Urothelium cell line (cell line): ENCODE measurements at regions not wholly inside any gene's neighbourhood (a gene's known extent, or its start where the extent isn't known, plus 50 kb on each side); places are given as distances from the start of the nearest gene placed in this dataset.
"Not testable (repeated sequence)": the region's sequence is repeated elsewhere in the genome, so short reads cannot be mapped to it uniquely, and the experiment has no call there.

Experiments used
- DNase-seq: peaks from one replicate; pipeline ENCODE4 v3.0.0; 2011; ENCODE audit warnings: low spot score, mixed read lengths
- FAIRE-seq: peaks from 2 replicates; lab custom pipeline; 2011; peaks lifted over from hg19 to GRCh38; lab: Jason Lieb, UNC

DNA sequence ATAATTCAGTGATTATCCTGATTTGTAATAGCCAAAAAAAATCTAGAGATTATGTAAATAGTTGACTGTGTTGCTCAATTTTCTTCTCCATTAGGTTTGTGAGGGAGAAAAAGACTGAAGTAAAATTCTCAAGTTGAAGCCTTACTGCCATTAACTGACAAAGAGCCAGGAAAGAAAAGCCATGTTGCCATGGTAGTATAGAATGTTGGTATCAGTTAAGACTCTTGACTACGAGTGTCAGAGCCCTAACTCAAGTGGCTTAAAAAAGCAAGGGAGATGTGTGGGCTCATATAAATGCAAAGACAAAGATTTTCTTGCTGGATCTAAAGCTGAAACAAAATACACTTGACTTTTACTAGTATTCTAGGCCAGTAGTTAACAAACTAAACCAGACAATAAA lies 571.7 kb downstream of the KCTD16 start:
- DNase-seq (no peak), FAIRE-seq (no peak)

DNA sequence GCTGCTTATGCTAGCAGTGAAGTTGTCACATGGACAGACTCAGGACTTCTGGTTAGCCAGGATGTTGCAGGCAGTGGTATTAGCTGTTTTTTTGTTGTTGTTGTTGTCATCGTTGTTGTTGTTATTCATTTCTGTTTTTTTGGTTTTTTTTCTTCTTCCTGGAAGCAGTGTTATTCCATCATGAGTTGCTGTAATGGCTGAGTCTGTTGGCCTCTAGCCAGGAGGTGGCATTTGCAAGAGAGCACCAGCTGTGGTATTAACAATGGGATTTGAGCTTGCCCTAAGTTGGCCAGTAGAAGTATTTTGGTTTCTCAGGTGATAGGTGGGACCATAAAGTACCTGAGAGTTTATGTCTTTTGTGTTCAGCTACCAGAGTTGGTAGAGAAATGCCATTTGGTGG lies 561.1 kb downstream of the KCTD16 start:
- no peak for DNase-seq
- no peak for FAIRE-seq

DNA sequence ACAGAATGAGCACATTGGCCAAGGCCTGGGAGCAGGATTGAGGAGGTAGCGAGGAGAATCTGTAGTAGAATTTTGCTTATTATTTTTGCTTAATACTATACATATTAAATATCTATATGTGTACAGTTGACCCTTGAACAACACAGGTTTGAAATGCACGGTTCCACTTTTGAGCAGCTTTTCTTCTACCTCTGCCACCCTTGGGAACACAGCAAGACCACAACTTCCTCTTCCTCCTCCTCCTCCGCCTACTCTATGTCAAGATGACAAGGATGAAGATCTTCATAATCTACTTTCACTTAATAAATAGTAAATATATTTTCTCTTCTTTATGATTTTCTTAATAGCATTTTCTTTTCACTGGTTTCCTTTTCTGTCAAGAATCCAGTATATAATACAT lies 541.4 kb downstream of the KCTD16 start:
- DNase-seq, result no peak

DNA sequence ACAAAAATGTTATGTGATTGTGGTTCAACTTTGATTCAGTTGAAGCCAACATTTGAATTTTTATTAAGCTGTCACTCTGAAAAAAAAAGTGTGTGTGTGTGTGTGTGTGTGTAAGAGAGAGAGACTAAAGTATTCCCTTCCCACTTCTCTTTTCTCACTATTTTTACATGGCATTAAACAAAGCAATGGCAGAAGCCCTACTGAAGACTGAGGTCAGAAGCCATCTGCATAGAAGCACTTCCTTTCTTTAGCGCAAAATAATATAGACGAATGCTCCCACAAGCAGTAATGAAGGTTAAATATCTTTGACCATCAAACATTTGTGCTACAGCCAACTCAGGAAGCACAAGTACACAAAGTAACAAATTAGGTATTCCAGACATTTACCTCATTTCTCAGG lies 540.5 kb downstream of the KCTD16 start:
- no peak for FAIRE-seq

More for the DNA sequence above, 541.4 kb downstream of the KCTD16 start:
- FAIRE-seq, result no peak

DNA sequence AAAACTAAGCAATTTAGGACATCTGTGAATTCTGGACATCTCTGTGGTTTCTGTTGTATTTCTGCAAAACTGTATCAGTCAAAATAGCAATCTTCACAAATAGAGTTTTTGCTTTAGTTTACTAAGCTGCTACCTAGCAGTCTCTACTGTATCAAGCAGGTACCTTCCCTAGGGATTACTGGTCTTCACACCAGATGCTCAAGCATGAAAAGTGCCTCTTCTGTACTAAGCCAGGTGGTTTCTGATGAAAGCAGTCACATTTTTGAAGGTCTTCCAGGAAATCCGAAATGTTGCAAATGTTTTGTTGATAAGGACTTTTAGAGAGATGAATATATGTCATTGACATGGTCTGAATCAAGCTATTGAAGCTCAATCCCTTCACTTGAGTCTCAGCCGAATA lies 540.0 kb downstream of the KCTD16 start:
- no peak for DNase-seq
- FAIRE-seq, result no peak

More for the DNA sequence above, 540.5 kb downstream of the KCTD16 start:
- DNase-seq, result no peak

DNA sequence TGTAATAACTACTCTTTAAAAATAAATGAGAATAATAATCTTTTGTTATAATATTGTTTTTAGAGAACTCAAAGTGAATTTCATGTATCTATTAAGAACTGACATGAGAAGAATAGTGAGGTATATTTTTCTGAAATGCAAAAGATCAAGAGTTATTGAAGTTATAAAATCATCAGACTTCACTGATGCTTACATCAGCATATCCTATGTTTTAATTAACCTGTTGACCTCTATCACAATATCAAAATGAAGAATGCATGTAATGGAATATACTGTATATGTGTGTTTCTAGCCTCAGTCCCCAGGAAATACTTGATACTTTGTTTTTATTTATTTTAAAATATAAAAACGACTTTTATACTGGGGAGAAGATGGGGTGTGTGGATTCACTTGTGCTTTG lies 533.1 kb downstream of the KCTD16 start:
- DNase-seq (no peak), FAIRE-seq (no peak)

DNA sequence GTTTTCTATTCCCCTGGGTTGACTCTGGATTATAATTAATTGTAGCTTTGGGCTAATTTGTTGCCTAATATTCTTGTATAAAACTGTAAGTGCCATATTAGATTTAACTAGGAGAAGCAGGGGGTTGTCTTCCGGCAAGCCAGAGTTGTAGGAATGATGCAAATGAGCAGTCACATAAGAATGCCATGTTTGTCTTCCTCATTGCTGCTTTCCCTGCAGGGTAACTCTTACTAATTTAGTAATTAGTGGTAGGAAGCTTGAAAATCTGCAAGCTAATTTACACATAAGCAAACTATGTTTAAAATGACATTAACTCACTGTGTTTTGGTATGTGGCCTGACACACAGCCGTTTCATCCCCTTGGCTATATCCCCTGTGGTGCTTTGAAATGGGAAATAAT lies 527.8 kb downstream of the KCTD16 start:
- no peak for FAIRE-seq
- no peak for DNase-seq

DNA sequence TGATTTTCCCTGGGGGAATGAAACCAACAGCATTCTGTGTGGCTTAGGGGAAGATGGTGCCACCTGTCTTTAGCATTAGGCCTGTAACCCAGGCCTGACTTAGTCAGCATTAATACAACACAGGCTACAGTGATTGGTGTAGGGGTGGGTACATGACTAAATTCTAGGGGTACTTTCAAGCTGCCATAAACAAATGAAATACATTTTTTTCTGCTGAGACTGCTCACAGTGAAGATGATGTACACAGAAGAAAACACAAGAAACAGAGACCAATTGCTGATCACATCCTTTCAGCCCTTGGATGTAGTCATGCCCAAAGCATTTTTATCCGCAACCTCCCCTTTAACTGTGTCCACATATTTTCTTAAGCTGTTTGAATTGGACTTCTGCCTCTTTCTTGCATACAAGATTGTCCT lies 527.2 kb downstream of the KCTD16 start:
- DNase-seq, result peak; percentile 36
- FAIRE-seq, result no peak

DNA sequence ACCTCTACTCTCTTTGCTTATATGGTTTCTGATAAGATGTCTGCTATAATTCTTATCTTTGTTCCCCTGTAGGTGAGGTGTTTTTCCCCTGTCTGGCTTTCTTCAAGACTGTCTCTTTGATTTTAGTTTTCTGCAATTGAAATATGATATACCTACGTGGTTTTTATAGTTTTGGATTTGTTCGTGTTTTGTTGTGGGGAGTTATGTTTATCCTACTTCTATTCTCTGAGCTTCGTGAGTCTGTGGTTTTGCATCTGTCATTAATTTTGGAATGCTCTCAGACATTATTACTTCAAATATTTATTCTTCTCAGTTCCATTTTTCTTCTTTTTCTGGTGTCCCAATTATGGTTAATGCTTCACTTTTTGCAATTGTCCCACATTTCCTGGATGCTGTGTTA lies 521.3 kb downstream of the KCTD16 start:
- no peak for FAIRE-seq

DNA sequence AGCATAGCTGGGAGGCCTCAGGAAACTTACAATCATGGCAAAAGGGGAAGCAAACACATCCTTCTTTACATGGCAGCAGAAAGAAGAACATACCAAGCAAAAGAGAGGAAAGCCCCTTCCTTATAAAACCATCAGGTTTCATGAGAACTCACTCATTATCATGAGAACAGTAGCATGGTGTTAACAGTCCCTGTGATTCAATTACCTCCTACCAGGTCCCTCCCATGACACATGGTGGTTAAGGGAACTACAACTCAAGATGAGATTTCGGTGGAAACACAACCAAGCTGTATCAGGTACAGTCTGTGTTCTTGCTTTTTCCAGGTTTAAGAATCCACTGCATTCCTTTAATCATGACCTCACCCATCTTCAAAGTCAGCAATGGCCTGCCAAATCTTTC lies 514.2 kb downstream of the KCTD16 start:
- DNase-seq (no peak), FAIRE-seq (no peak)

More for the DNA sequence above, 521.3 kb downstream of the KCTD16 start:
- no peak for DNase-seq

DNA sequence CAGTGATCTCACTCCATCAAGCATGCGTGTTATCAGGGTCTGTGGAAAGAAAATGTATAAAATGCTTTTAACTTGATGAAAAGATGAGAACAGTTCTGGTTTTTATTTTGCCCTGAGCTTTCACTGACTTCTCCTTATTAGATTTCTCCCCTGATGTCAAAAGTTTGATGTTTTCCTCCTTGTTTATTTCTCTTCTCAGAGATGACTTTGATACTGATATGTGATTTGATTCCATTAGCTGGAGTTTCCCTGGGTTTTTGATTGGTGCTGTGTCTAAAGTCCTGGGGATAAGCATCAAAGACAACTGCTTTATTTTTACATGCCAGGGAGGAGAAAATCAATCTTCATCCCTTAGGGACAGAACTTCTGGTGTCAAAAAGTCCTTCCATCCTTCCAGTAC lies 510.0 kb downstream of the KCTD16 start:
- FAIRE-seq, result no peak
- no peak for DNase-seq

DNA sequence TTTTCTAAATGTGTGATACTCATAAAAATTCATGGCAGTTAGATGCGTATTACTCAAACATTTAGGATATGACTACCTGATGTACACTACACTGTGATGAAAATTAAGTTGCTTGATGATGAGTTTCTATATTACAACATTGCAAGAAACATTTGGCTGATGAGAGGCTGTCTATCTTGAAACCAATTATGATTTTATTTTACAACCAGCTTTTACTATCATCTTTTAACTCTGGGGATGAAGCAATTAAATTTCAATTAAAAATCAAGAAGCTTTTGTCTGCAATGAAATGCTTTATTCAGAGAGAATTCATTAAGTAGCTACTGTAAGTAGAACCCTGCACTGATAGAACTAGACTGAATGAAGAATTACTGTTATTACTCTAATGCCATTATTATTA lies 500.4 kb downstream of the KCTD16 start:
- FAIRE-seq, result no peak
- no peak for DNase-seq

DNA sequence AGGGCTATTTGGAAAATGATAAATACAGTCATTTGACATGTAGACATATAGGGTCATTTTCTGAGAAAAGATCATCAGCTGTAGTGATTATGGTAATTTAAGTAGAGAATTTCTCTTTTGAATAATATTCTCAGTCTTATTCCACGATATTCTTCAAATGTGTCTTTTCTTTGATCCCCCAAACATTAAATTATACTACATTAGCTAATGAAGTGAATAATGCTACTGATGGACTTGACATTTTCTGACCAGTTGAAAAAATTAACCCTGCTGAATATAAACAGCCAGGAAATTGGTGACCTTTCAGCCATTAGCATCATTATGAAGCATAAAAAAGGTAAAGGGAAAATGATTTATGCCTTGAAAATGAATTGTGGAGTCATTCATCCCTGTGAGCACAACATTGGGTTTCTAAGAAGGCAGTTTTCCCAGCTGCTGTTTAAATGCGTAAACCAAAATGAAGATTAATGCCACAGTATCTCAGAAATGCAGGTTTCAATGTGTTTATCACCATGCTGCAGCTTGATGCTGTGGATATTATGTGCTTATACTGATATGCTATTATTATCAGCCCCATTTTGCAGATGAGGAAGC lies 489.1 kb downstream of the KCTD16 start:
- DNase-seq (no peak), FAIRE-seq (no peak)

DNA sequence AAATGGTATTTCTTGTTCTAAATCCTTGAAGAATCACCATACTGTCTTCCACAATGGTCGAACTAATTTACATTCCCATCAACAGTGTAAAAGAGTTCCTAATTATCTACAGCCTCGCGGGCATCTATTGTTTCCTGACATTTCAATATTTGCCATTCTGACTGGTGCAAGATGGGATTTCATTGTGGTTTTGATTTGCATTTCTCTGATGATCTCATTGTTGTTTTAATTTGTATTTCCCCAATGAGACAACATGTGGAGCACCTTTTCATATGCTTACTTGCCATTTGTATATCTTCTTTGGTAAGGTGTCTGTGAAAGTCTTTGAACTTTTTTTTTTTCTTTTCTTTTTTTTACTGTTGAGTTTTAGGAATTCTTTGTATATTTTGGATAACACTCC lies 473.6 kb downstream of the KCTD16 start:
- DNase-seq, result no peak
- no peak for FAIRE-seq

DNA sequence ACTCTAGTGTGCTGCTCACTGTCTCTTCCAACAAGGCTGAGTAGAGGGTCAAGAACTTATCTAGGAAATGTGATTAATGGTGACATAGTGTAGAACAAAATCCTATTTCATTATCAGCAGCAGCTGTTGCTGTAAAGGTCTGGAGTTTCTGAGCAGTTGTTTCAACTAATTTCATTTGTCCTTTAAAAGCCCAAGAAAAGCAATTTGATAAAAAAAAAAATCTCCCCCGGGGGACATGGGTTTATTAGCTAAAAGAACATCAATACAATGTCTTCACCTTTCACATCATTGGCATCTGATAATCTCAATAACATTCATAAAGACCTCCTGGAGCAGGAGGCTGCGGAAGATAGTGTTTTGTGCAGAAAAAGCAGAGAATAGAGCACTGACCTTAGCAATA lies 468.1 kb downstream of the KCTD16 start:
- DNase-seq, result no peak
- no peak for FAIRE-seq

DNA sequence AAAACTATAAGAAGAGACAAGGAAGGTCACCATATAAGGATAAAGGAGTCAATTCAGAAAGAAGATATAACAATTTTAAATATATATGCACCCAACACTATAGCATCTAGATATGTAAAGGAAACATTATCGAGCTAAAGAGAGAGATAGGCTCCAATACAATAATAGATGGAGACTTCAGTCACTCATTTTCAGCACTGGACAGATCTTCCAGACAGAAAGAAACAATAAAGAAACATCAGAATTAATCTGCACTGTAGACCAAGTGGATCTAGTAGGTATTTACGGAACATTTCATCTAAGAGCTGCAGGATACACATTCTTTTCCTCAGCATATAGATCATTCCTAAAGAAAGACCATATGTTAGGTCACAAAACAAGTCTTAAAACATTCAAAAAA lies 463.5 kb downstream of the KCTD16 start:
- DNase-seq (no peak), FAIRE-seq (no peak)

DNA sequence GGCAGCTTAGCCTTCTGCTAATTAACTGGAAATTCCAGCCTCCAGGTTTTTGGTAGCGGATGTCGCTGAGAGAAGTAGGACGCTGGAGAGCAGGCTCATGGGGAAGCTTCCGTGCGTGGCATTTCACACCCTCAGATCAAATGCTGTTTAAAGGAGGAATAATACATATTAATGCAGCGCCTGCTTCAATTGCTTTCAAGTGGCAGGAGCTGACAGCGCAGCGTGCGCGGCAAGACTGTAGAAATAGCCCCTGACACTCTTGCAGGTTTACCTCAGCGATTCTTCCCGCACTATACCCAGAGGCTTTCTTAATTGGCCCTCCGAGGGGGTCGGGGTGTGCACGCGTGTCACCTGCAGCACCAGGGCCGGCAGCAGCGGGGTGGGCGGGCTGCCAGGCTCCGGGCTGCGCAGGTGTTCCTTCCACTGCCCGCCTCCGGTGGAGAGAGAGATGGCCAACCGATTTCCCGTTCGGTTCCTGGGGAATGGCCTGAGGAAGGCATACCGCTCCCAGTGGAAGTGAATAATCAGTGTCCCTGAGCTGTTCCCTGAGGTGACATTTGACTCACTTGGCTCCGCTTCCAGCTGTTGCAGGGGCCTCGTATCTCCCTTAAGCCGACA lies 427.9 kb downstream of the KCTD16 start:
- FAIRE-seq (no peak), DNase-seq (no peak)

DNA sequence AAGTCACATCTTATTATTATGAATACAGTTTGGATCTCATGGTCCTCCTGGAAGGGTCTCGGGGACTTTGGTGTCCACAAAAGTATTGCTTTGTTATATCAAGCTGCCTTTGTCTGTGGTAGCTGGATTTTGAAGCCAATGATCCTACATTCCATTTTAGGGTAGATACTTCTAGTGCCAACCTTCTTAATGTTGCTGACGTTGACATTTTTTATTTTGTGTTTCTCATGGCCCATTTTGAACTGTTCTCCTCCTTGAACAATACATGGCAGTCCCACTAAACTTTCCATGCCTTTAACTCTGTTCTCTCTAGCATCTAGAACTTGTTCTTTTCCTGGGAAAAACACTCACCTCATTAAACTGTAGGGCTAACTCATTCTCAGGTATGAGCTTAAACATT lies 425.8 kb downstream of the KCTD16 start:
- FAIRE-seq, result no peak
- no peak for DNase-seq

DNA sequence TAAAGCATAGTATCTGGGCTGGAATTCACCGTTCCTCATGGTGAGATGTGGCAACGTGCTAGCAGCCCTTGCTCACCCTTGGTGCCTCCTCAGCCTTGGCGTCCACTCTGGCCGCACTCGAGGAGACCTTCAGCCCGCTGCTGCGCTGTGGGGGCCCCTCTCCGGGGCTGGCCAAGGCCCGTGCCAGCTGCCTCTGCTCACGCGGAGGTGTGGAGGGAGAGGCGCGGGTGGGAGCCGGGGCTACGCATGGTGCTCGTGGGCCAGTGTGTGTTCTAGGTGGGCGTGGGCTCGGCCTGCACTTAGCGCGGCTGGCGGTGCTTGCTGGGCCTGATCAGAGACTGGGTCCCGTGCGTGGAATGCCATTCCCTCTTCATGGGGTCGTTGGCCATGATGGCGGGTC lies 424.2 kb downstream of the KCTD16 start:
- FAIRE-seq (no peak), DNase-seq (no peak)

DNA sequence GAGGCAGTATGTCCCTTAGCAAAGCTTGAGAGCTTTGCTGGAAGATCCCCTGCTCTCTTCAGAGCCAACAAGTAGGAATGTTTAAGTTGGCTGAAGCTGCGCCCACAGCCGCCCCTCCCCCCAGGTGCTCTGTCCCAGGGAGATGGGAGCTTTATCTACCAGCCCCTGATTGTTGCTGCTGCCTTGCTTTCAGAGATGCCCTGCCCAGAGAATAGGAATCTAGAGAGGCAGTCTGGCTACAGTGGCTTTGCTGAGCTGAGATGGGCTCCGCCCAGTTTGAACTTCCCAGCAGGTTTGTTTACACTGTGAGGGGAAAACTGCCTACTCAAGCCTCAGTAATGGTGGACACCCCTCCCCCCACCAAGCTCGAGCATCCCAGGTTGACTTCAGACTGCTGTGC lies 423.6 kb downstream of the KCTD16 start:
- not testable (repeated sequence) for FAIRE-seq, DNase-seq

DNA sequence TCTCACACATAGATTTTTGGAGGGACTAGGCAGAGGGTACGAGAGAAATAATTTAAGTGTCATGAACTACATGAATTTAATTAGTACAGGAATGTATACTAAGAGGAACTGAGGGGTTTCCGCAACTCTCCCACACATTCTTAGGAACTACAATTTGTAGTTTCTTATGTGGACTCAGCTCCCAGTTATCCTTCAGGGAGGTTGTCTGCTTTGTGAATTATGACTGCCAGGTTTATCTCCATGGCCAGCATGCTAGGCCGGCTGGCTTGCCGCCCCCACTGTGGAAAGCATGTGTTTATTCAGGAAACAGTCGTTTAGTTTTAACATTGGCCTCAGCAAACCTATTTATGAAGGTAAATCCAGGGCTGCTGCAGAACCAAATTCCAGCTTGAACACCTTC lies 415.0 kb downstream of the KCTD16 start:
- DNase-seq (no peak), FAIRE-seq (no peak)

DNA sequence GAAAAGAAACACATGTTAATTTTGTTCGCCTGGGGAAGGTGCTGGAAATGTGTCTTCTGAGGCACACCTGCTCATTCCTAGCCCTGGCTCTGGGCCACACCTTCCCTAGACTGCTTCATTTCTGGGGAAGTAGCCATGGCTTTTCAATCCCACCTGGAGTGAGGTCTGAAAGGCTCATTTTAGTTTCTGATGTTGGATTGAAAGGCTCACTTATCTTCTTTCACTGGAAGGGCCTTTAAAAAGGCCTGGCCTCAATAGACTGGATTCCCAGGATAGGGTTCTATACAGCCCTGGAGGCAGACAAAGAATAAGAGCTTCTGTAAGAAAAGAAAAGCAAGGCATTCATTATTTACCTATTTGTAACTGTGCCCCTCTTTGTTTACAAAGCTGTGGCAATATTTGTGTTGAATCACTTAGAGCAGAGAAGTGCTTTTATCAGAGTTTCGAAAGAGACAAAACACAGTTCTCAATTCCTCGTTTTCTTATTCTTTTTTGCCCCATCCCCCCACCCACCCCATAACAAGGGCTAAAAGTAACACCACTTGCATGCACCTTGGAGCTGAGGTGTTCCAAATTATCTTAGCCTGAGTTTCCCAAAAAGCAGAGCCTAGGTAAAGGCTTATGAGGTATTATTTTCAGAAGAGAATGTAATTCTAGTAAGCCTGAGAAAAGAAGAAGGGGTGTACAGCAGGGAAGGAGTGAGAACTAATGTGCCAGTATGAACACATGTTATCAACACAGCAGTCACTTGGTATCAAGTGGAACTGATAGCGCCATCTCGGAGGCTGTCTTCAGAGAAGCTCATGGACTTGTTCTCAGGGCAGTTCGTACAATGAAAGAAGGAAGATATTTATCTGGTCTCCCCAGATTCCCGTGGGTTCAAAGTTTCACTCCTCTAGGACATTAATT lies 413.1 kb downstream of the KCTD16 start:
- DNase-seq (no peak), FAIRE-seq (no peak)
